Upper lobe of right lung (tissue), 1 donor: ENCODE measurements at regions not wholly inside any gene's neighbourhood (a gene's known extent, or its start where the extent isn't known, plus 50 kb on each side); places are given as distances from the start of the nearest gene placed in this dataset.

Experiments used
- ATAC-seq: fragments of 200-7000 bp; cut with Tn5 transposase; one replicate; pipeline ENCODE4 v1.9.1; 2020; ENCODE audit warnings: mild to moderate bottlenecking, moderate library complexity
- DNase-seq: peaks from one replicate; pipeline ENCODE4 v3.0.0-alpha.2; 2020
- H3K27ac ChIP-seq: fragments of 200-600 bp; one replicate; pipeline ENCODE4 v1.8.0; 2022
- H3K27me3 ChIP-seq: fragments of 200-600 bp; one replicate; pipeline ENCODE4 v1.8.0; 2022; ENCODE audit warnings: mild to moderate bottlenecking
- H3K36me3 ChIP-seq: fragments of 200-600 bp; one replicate; pipeline ENCODE4 v1.8.0; 2022
- H3K4me1 ChIP-seq: fragments of 200-600 bp; one replicate; pipeline ENCODE4 v1.8.0; 2022
- H3K4me3 ChIP-seq: fragments of 200-600 bp; one replicate; pipeline ENCODE4 v1.8.0; 2022; ENCODE audit warnings: mild to moderate bottlenecking
- H3K9me3 ChIP-seq: fragments of 200-600 bp; one replicate; pipeline ENCODE4 v1.8.0; 2022
- intact Hi-C: fragments of 100-400 bp; cut with DNase I; formaldehyde crosslinking; loops from one replicate; pipeline ENCODE4 v1.11.0; 2022
- TF ChIP-seq, protein P1 (sequence below): fragments of 200-600 bp; IDR thresholded peaks from one replicate; pipeline ENCODE4 v1.8.0; 2022; ENCODE audit warnings: antibody characterized with exemption
- donor health status: DM: no; HTN: yes; CAD: no; lungs with severe emphysema.

DNA sequence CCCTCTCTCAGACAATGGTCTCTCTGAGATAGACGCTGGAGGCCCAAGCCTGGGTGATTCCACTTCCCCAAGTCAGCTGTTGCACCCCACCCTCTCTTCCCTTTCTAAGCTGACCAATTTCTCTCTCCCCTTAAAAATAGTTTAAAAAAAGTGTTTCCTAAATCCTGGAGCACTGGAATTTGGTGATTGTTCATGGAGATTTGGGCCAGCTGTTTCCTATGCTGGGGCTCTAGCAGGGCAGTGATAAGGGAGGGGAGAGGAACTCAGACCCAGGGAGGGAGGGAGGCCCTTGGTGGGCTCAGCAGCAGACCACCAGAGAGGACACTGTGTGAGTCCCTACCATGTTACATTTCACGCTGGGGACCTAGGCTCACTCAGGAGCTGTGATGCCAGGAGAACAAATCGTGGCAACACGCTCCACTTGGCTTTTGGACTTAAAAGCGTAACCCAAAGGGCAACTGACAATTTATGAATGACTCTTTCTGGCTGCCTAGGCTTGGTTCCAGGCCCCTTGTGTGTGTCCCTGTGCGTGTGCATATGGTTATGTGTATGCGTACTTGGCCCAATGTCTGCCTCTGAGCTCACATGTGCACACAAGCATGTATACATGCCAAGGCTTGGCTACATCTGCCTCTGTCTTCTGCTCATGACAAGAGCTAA lies 59.8 kb upstream of the INSYN1 start:
- no peak overlapping the region for H3K4me3 ChIP-seq
- DNase-seq (no peak), ATAC-seq (no peak)
- H3K4me1 ChIP-seq = no peaks in the 10 kb centered on the region
- H3K27ac ChIP-seq = no peak overlapping the region
- TF ChIP-seq, protein P1, sequence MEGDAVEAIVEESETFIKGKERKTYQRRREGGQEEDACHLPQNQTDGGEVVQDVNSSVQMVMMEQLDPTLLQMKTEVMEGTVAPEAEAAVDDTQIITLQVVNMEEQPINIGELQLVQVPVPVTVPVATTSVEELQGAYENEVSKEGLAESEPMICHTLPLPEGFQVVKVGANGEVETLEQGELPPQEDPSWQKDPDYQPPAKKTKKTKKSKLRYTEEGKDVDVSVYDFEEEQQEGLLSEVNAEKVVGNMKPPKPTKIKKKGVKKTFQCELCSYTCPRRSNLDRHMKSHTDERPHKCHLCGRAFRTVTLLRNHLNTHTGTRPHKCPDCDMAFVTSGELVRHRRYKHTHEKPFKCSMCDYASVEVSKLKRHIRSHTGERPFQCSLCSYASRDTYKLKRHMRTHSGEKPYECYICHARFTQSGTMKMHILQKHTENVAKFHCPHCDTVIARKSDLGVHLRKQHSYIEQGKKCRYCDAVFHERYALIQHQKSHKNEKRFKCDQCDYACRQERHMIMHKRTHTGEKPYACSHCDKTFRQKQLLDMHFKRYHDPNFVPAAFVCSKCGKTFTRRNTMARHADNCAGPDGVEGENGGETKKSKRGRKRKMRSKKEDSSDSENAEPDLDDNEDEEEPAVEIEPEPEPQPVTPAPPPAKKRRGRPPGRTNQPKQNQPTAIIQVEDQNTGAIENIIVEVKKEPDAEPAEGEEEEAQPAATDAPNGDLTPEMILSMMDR = no peak
- no peaks in the 10 kb centered on the region for H3K9me3 ChIP-seq
- intact Hi-C loops = no loop called here
- no peaks in the 10 kb centered on the region for H3K27me3 ChIP-seq
- H3K36me3 ChIP-seq = no peaks in the 10 kb centered on the region

DNA sequence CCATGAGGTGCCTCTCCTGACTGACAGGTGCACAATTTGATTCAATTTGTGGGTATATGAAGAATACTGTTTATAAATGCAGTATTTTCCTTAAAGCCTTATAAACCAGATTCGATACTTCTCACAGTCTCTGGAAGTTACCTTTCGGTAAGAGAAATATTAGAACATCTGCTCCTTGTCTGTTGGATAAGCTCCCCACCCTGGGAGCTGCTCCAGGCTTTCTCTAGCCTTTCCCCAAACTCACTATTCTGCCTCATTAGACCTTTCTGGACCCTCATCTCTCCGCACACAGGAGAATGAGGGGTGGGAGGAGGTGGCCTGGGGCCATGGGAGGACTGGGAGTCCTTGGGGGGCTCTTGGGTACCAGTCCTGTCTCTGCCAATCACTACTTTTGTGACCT lies 59.8 kb upstream of the TBC1D21 start:
- intact Hi-C loops = no loop called here
- no peak overlapping the region for H3K4me3 ChIP-seq
- H3K4me1 ChIP-seq = no peaks in the 10 kb centered on the region
- H3K36me3 ChIP-seq = no peaks in the 10 kb centered on the region
- no peaks in the 10 kb centered on the region for H3K9me3 ChIP-seq
- H3K27ac ChIP-seq = no peak overlapping the region
- ATAC-seq (no peak), DNase-seq (no peak)
- TF ChIP-seq, protein P1 = no peak
- no peaks in the 10 kb centered on the region for H3K27me3 ChIP-seq

DNA sequence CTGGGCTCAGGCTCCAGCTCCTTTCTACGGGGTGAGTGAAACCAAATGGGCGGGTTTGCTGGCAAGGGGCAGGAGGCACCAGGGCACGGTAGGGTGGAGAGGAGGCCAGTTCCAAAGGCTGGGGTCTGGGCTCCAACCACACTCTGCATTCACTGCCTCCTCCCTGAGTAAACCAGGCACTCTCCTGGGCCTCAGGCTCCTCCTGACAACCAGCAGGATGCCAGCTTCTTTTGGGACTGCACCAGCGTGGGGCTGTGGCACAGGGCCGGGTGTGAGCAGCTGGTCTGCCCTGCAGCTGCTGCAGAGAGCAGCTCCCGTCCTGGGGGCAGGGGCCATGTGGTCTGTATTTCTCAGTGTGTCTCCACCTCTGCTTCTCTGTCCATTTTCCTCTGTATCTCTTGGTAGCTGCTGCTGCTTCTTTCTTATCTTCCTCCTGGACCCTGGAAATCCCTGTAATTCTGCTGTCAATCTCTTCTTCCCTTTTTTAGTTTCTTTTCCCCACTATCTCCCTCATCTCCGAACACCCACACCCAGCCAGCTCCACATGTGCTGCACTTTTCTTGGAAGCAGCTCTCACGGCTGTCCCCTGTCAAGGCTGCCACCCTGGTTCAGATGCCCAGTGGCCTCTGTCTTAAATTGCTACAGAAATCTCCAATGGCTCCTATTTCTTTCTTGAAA lies 54.9 kb upstream of the TBC1D21 start:
- H3K36me3 ChIP-seq = no peaks in the 10 kb centered on the region
- DNase-seq (no peak), ATAC-seq (no peak)
- H3K4me3 ChIP-seq = no peak overlapping the region
- intact Hi-C loops = no loop called here
- no peak overlapping the region for H3K27ac ChIP-seq
- no peaks in the 10 kb centered on the region for H3K4me1 ChIP-seq
- H3K27me3 ChIP-seq = no peaks in the 10 kb centered on the region
- TF ChIP-seq, protein P1 = no peak
- no peaks in the 10 kb centered on the region for H3K9me3 ChIP-seq

DNA sequence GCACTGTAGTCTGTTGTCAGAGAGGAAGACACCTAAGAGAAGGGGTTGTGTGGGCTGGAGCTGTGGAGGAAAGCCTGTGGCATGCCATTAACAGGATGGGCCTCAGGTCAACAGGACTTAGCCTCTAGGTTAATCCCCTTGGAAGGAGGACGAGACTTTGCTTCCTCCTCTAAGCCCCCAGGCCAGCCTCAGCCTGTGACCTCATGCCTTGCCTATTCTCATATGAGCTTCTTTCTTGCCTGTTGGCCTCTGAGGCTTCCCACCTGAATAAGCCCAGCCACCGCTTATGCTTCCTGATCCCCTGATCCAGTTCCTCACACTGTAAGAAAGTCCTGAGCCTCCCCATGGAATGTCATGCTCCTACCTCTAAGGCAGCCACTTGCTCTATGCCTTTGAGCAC lies 52.2 kb upstream of the TBC1D21 start:
- no peak for ATAC-seq
- Histone ChIP-seq H3K36me3 (no peaks in the 10 kb centered on the region), H3K9me3 (no peaks in the 10 kb centered on the region), H3K27me3 (no peaks in the 10 kb centered on the region), H3K4me1 (no peaks in the 10 kb centered on the region), H3K27ac (no peak overlapping the region), H3K4me3 (no peak overlapping the region)
- DNase-seq = no peak
- TF ChIP-seq, protein P1 = no peak
- intact Hi-C loops = no loop called here

DNA sequence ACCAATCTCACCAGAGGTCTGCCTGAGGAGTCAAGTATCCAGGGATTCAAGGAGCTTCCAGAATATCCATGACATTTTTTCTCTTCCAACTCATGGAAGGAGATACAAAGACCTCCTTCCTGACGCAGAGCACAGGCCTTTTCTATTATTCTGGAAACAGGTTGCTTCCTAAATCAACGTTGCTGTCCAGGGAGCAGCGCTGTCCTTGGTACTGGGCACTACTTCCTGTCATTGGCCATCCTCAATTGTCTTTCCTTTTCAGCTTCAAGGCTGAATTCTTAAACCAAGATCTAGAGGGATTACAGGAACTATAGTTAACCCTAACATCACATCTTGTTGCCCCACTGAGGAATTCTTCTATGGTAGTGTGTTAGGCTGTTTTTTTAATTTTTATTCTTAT lies 50.4 kb upstream of the TBC1D21 start:
- intact Hi-C loops = no loop called here
- Histone ChIP-seq H3K36me3 (no peaks in the 10 kb centered on the region), H3K4me3 (no peak overlapping the region), H3K27me3 (no peaks in the 10 kb centered on the region), H3K9me3 (no peaks in the 10 kb centered on the region), H3K27ac (no peak overlapping the region), H3K4me1 (no peaks in the 10 kb centered on the region)
- TF ChIP-seq, protein P1 = no peak
- DNase-seq (no peak), ATAC-seq (no peak)
